OCI-LY3 (cell line): ENCODE measurements at regions not wholly inside any gene's neighbourhood (a gene's known extent, or its start where the extent isn't known, plus 50 kb on each side); places are given as distances from the start of the nearest gene placed in this dataset.

Experiments used
- H2AFZ ChIP-seq: fragments of 200-600, 300-600 bp; shearing (Covaris generic); 2 replicates; pipeline ENCODE4 v1.6.0; 2014; ENCODE audit warnings: antibody characterized with exemption, low read depth, low read length
- H3K27ac ChIP-seq: fragments of 200-600, 300-600 bp; sonication (generic); 2 replicates; pipeline ENCODE4 v1.5.1; 2014; ENCODE audit warnings: mild to moderate bottlenecking, low read length, moderate library complexity, mixed read lengths
- H3K27me3 ChIP-seq: fragments of 200-600, 300-600 bp; sonication (generic); 2 replicates; pipeline ENCODE4 v1.6.1; 2014; ENCODE audit warnings: low read depth, low read length, mixed read lengths
- H3K36me3 ChIP-seq: fragments of 200-600, 300-600 bp; sonication (generic); replicated peaks from 2 replicates; pipeline ENCODE3; 2014; ENCODE audit warnings: low read depth, low read length, mixed read lengths
- H3K4me1 ChIP-seq: fragments of 300-600, 200-600 bp; sonication (generic); 2 replicates; pipeline ENCODE4 v1.6.1; 2014; ENCODE audit warnings: low read length, mixed read lengths
- H3K4me2 ChIP-seq: fragments of 200-600, 300-600 bp; sonication (generic); 2 replicates; pipeline ENCODE4 v1.6.1; 2014; ENCODE audit warnings: low read length, mixed read lengths
- H3K4me3 ChIP-seq: fragments of 300-600, 200-600 bp; sonication (generic); 2 replicates; pipeline ENCODE4 v1.5.1; 2014; ENCODE audit warnings: antibody characterized with exemption, mild to moderate bottlenecking, low read length, moderate library complexity
- H3K79me2 ChIP-seq: fragments of 300-600, 200-600 bp; shearing (Covaris generic); 2 replicates; pipeline ENCODE4 v1.6.1; 2014; ENCODE audit warnings: mild to moderate bottlenecking, low read length, mixed read lengths
- H3K9ac ChIP-seq: fragments of 300-600, 200-600 bp; shearing (Covaris generic); 2 replicates; pipeline ENCODE4 v1.6.0; 2014; ENCODE audit warnings: mild to moderate bottlenecking, low read length, moderate library complexity
- H3K9me3 ChIP-seq: fragments of 200-600, 300-600 bp; shearing (Covaris generic); 2 replicates; pipeline ENCODE4 v1.6.1; 2014; ENCODE audit warnings: low read length, mixed read lengths; ENCODE audit not compliant: insufficient read depth
- H4K20me1 ChIP-seq: fragments of 200-600, 300-600 bp; sonication (generic); 2 replicates; pipeline ENCODE4 v1.6.1; 2016; ENCODE audit warnings: low read length, mixed read lengths; ENCODE audit not compliant: insufficient read depth
- CTCF ChIP-seq: fragments of 200-600, 300-600 bp; sonication (generic); IDR thresholded peaks from 2 replicates; pipeline ENCODE4 v1.5.1; 2014; ENCODE audit warnings: antibody characterized with exemption, low read length, low read depth
- EZH2phosphoT487 ChIP-seq: fragments of 200-600 bp; shearing (Covaris generic); IDR thresholded peaks from 2 replicates; pipeline ENCODE4 v1.6.1; 2018; ENCODE audit warnings: antibody characterized with exemption, mixed run types, low read depth

GRCh38 chr12:17302001-17302400 is 696.0 kb upstream of the LMO3 start:
- Histone ChIP-seq H3K27me3 (no peaks in the 10 kb centered on the region), H3K9me3 (0 out of 2 replicates have a peak, but pooled peaks cover 3% of the 10 kb centered on the region), H3K36me3 (no peaks in the 10 kb centered on the region), H3K4me2 (no peak overlapping the region), H3K9ac (no peak overlapping the region), H4K20me1 (no peaks in the 10 kb centered on the region), H2AFZ (no peak overlapping the region), H3K4me1 (no peaks in the 10 kb centered on the region), H3K4me3 (no peak overlapping the region), H3K27ac (no peak overlapping the region), H3K79me2 (no peaks in the 10 kb centered on the region)
- TF ChIP-seq CTCF = no peak
- no peak for TF ChIP-seq EZH2phosphoT487

GRCh38 chr12:17301544-17301943 is 695.6 kb upstream of the LMO3 start:
- no peaks in the 10 kb centered on the region for H3K4me1 ChIP-seq
- no peak overlapping the region for H3K27ac ChIP-seq
- no peaks in the 10 kb centered on the region for H4K20me1 ChIP-seq
- H3K9ac ChIP-seq = no peak overlapping the region
- H3K4me2 ChIP-seq = no peak overlapping the region
- H3K27me3 ChIP-seq = no peaks in the 10 kb centered on the region
- 0 out of 2 replicates have a peak, but pooled peaks cover 3% of the 10 kb centered on the region for H3K9me3 ChIP-seq
- TF ChIP-seq EZH2phosphoT487 (no peak), CTCF (no peak)
- no peaks in the 10 kb centered on the region for H3K79me2 ChIP-seq
- no peak overlapping the region for H3K4me3 ChIP-seq
- H2AFZ ChIP-seq = no peak overlapping the region
- no peaks in the 10 kb centered on the region for H3K36me3 ChIP-seq

- Histone ChIP-seq H4K20me1 (no peaks in the 10 kb centered on the region), H3K27ac (no peak overlapping the region), H2AFZ (no peak overlapping the region), H3K79me2 (no peaks in the 10 kb centered on the region), H3K9ac (no peak overlapping the region), H3K4me2 (no peak overlapping the region), H3K36me3 (no peaks in the 10 kb centered on the region), H3K4me3 (no peak overlapping the region), H3K9me3 (no peaks in the 10 kb centered on the region), H3K4me1 (no peaks in the 10 kb centered on the region), H3K27me3 (no peaks in the 10 kb centered on the region)
- TF ChIP-seq CTCF = no peak
Measured at GRCh38 chr12:17296882-17297281, 690.9 kb upstream of the LMO3 start.

- no peaks in the 10 kb centered on the region for H3K4me1 ChIP-seq
- H3K4me2 ChIP-seq = no peak overlapping the region
- no peaks in the 10 kb centered on the region for H3K36me3 ChIP-seq
- TF ChIP-seq CTCF (no peak), EZH2phosphoT487 (no peak)
- no peaks in the 10 kb centered on the region for H3K9me3 ChIP-seq
- no peak overlapping the region for H2AFZ ChIP-seq
- no peak overlapping the region for H3K9ac ChIP-seq
- H3K4me3 ChIP-seq = no peak overlapping the region
- no peaks in the 10 kb centered on the region for H3K79me2 ChIP-seq
- no peak overlapping the region for H3K27ac ChIP-seq
- H4K20me1 ChIP-seq = no peaks in the 10 kb centered on the region
- H3K27me3 ChIP-seq = no peaks in the 10 kb centered on the region
Measured at GRCh38 chr12:17286874-17287273, 680.9 kb upstream of the LMO3 start.
